ENCODE measurements at regions not wholly inside any gene's neighbourhood (a gene's known extent, or its start where the extent isn't known, plus 50 kb on each side); places are given as distances from the start of the nearest gene placed in this dataset.
"Not testable (repeated sequence)": the region's sequence is repeated elsewhere in the genome, so short reads cannot be mapped to it uniquely, and the experiment has no call there.

- no peak for DNase-seq (ENCODE audit: low read depth)
These were observed 1337.6 kb upstream of the TENM4 start for GRCh38 chr11:80778432-80778831.

DNA sequence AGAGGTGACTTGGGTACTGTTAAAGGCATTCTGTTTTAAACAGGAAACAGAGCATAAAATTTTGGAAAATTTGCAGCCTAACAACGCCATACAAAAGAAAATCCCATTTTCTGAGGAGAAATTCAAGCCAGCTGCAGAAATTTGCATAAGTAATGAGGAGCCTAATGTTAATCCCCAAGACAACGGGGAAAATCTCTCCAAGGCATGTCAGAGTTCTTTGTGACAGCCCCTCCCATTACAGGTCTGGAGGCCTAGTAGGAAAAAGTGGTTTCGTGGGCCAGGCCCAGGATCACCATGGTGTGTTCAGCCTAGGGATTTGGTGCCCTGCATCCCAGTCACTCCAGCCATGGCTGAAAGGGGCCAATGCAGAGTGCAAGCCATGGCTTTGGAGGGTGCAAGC is 1333.1 kb upstream of the TENM4 start:
- DNase-seq (ENCODE audit: low read depth), result no peak

- no peak for DNase-seq (ENCODE audit: low read depth)
These were observed 1330.2 kb upstream of the TENM4 start for GRCh38 chr11:80771017-80771416.

DNA sequence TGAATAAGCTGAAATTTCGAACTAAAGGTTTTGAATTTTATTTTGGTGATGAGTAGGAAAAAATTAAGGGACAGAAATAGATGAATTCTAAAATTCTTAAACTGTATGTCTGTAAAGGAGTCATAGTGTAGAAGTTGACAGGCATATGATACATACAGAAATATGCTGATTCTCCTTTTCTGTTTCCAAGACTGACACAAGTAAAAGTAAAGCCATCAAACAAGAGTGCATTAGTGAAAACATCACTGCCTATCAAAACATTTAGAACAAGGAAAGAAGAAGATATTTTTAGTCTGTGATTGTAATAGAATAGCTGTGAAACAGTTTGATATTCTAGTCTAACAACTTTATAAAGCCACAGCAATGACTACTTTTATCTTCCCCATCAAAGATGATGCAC is 1318.0 kb upstream of the TENM4 start:
- no peak for DNase-seq (ENCODE audit: low read depth)

- DNase-seq (ENCODE audit: low read depth), result no peak
These were observed 1307.5 kb upstream of the TENM4 start for GRCh38 chr11:80748207-80748925.

- DNase-seq (ENCODE audit: low read depth), result no peak
These were observed 1305.5 kb upstream of the TENM4 start for GRCh38 chr11:80746300-80746699.

DNA sequence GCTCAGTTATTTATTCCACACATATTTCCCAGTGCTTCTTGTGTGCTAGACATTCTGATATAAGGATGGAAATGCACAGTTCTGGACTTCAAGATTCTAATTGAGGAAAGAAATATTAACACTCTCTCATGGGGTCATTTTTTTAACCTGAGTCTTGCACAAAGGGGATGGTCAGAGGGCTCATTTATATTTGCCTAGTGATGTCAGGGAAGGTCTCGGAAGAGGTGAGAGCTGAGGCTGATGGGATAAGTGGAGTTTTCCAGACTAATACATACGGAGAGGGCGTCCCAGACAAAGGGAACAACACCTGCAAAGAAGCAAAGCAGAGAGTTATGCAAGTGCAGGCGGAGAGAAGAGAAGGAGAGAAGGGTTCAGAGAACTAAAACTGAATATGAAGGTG is 1304.6 kb upstream of the TENM4 start:
- no peak for DNase-seq (ENCODE audit: low read depth)

DNA sequence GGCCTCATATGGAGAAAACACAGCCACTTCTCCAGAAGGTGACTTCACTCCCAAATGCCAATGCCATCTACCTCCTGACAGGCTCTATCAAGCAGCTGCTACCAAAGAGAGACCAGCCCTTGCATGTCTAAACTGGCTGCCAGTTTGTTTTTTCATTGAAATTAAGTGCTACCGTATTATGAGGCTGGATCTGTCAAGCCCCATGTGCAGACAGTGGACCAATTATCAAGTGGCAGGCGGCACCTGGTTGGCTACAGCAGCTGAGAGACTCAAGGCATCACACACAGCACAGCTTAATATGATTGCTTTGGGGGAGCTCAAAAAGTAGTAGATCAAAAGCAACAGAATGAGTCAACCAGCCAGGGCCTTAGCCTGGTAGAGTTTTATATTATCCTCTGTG is 1293.0 kb upstream of the TENM4 start:
- DNase-seq (ENCODE audit: low read depth), result no peak

- DNase-seq (ENCODE audit: low read depth), result no peak
These were observed 1292.5 kb upstream of the TENM4 start for GRCh38 chr11:80733361-80733760.

DNA sequence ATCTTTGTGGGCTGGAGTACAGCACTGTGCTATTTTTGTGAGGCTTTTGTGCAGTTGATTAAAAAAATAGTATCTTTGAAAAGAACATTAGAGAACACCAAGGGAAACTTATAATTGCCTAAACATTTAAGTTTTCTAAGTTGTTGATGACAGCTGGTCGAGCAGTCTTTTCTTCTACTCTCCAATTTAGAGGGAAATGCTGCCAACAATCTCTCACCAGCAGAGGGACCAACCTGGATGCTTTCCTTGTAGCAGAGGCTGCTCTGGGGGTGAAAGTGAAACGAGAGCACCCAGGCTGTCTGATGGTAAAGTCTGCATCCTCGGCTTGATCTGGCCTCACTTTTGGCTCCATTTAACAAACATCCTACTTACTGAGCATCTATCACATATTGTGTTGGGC is 1286.5 kb upstream of the TENM4 start:
- DNase-seq (ENCODE audit: low read depth), result no peak

DNA sequence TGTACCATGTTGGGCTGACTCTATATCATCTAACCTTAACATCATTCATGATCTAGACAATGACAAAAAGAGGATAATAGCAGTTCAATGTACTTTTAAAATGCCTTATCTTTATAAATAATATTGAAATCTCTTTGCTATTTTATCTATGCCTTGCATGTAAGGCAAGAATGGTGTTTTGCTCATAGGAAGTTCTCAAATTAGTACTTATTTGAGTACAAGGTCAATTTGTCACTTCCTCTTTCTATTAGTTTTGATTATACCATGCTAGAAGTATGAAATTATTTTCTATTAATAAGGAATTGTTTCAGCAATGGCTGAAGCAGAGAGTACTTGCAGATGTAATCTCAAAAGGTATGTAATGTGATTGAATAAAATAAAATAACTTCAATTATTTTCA is 1285.4 kb upstream of the TENM4 start:
- no peak for DNase-seq (ENCODE audit: low read depth)

DNA sequence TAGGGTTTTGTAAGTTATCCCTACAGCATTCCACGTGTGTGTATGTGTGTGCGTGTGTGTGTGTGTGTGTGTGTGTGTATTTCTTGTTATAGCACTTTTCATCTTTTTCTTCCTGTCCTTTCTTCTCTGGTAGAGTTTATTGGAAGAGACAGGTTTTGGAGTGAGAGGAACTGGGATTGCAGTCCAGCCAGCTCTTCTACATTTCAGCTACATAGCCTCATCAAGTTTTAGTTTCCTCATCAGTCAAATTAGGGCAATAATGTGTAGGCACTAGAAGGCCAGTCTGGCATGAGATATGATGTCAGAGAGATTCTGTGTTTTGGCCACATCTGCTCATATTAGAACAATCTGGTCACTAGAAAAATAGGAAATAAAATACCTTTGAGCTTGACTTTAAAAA is 1283.5 kb upstream of the TENM4 start:
- DNase-seq (ENCODE audit: low read depth), result no peak

- DNase-seq (ENCODE audit: low read depth), result no peak
These were observed 1281.8 kb upstream of the TENM4 start for GRCh38 chr11:80722629-80723028.

- DNase-seq (ENCODE audit: low read depth), result no peak
These were observed 1279.5 kb upstream of the TENM4 start for GRCh38 chr11:80720295-80720694.

- no peak for DNase-seq (ENCODE audit: low read depth)
These were observed 1278.4 kb upstream of the TENM4 start for GRCh38 chr11:80719292-80719646.

DNA sequence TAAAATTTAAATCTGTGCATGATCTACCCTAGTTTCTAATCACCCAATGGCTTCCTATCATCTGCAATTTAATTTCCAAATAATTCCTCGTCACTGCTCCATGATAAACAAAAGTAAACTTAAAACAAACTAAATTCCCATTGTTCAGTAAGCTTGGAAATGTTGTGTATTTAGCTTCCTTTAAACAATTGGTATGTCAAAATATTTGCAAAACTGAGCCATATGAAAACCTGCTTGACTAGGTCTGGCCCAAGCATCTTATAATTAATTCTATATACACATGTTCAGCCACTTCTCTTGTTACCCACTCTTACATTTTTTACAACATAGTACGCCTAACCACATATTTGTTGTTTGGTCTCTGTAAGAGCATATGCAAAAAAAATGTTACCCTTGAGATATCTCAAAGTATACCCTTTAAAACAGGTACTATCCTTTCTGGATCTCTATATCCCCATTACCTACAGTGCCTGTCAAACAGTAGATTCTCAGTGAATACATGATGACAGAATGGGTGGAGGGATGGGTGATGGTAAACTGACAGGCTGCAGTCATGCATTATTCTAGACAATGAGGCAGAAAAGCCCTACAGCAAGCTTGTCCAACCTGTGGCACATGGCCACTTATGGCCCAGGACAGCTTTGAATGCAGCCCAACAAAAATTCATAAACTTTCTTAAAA is 1277.9 kb upstream of the TENM4 start:
- DNase-seq (ENCODE audit: low read depth), result no peak

- DNase-seq (ENCODE audit: low read depth), result no peak
These were observed 1261.4 kb upstream of the TENM4 start for GRCh38 chr11:80702264-80702663.

GRCh38 chr11:80700386-80700785 is 1259.6 kb upstream of the TENM4 start:
- no peak for DNase-seq (ENCODE audit: low read depth)

GRCh38 chr11:80699406-80700177 is 1258.8 kb upstream of the TENM4 start:
- not testable (repeated sequence) for DNase-seq (ENCODE audit: low read depth)

DNA sequence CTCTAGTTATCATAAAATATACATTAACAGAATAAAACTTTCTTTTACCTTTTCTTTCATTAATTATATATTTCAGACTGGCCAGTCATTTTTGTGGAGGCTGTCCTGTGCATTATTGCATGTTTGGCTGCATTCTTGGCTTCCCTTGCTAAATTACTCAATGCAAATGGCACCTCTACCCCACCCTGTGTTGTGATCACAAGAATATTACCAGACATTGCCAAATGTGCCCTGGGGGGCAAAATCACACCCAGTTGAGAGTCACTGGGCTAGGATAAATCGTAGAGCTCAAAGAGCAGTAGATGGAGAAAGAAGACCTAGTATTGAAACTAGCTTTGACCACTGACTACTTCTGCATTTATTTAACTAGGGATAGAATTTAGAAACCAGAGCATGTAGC is 1257.8 kb upstream of the TENM4 start:
- DNase-seq (ENCODE audit: low read depth), result no peak

DNA sequence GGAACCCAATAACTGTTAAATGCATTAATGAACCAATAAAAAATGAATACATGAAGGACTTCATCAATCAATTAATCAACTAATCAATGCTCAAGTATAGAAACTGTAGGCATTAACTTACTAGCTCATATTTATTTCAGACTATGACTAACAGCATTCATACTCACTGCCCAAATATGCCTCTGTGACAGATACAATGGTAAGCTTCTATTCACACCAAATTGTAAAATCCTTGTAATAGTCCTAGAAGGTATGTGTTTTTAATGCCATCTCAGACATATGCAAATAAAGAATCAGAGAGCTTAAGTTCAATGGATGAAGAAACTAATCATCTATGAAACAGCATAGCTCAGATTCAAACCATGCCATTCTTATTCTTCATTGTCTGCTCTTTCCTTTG is 1253.6 kb upstream of the TENM4 start:
- no peak for DNase-seq (ENCODE audit: low read depth)

DNA sequence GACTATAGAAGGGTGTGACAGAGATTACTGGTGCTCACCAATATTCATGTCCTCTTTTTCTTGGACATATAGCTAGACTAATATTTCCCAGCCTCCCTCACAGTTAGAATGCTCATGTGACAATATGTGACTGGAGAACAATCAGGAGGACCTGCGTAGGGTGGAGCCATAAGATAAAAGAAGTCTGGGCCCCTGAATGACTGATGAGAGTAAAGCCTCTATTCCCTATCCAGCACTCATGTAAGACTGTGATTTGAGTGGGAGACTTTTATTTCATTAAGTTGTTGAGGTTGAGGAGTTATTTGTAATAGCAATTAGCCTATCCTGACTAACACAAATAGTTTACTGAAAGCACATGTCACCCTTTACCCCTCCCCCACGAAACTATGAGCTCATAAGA is 1247.1 kb upstream of the TENM4 start:
- no peak for DNase-seq (ENCODE audit: low read depth)

- no peak for DNase-seq (ENCODE audit: low read depth)
These were observed 1246.1 kb upstream of the TENM4 start for GRCh38 chr11:80686889-80687288.

All from activated T-cell treated with anti-CD3 and anti-CD28 coated beads for 48 hours (primary cell).